ENCODE measurements at regions not wholly inside any gene's neighbourhood (a gene's known extent, or its start where the extent isn't known, plus 50 kb on each side); places are given as distances from the start of the nearest gene placed in this dataset.

GRCh38 chr2:7694076-7694985 is 777.1 kb downstream of the RNF144A start:
- TF ChIP-seq RAD21 (IDR thresholded peaks at IDR 0.05; ENCODE audit: low read depth) = no peak
- no peak for TF ChIP-seq SP1 (IDR thresholded peaks at IDR 0.05; ENCODE audit: low read depth)
- TF ChIP-seq, protein P1, sequence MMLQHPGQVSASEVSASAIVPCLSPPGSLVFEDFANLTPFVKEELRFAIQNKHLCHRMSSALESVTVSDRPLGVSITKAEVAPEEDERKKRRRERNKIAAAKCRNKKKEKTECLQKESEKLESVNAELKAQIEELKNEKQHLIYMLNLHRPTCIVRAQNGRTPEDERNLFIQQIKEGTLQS (IDR thresholded peaks at IDR 0.05) = no peak
- TF ChIP-seq, protein P2, sequence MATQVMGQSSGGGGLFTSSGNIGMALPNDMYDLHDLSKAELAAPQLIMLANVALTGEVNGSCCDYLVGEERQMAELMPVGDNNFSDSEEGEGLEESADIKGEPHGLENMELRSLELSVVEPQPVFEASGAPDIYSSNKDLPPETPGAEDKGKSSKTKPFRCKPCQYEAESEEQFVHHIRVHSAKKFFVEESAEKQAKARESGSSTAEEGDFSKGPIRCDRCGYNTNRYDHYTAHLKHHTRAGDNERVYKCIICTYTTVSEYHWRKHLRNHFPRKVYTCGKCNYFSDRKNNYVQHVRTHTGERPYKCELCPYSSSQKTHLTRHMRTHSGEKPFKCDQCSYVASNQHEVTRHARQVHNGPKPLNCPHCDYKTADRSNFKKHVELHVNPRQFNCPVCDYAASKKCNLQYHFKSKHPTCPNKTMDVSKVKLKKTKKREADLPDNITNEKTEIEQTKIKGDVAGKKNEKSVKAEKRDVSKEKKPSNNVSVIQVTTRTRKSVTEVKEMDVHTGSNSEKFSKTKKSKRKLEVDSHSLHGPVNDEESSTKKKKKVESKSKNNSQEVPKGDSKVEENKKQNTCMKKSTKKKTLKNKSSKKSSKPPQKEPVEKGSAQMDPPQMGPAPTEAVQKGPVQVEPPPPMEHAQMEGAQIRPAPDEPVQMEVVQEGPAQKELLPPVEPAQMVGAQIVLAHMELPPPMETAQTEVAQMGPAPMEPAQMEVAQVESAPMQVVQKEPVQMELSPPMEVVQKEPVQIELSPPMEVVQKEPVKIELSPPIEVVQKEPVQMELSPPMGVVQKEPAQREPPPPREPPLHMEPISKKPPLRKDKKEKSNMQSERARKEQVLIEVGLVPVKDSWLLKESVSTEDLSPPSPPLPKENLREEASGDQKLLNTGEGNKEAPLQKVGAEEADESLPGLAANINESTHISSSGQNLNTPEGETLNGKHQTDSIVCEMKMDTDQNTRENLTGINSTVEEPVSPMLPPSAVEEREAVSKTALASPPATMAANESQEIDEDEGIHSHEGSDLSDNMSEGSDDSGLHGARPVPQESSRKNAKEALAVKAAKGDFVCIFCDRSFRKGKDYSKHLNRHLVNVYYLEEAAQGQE (IDR thresholded peaks at IDR 0.05; ENCODE audit: low read depth) = no peak
- TF ChIP-seq, protein P3, sequence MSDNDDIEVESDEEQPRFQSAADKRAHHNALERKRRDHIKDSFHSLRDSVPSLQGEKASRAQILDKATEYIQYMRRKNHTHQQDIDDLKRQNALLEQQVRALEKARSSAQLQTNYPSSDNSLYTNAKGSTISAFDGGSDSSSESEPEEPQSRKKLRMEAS (IDR thresholded peaks at IDR 0.05) = no peak
- TF ChIP-seq, protein P4, sequence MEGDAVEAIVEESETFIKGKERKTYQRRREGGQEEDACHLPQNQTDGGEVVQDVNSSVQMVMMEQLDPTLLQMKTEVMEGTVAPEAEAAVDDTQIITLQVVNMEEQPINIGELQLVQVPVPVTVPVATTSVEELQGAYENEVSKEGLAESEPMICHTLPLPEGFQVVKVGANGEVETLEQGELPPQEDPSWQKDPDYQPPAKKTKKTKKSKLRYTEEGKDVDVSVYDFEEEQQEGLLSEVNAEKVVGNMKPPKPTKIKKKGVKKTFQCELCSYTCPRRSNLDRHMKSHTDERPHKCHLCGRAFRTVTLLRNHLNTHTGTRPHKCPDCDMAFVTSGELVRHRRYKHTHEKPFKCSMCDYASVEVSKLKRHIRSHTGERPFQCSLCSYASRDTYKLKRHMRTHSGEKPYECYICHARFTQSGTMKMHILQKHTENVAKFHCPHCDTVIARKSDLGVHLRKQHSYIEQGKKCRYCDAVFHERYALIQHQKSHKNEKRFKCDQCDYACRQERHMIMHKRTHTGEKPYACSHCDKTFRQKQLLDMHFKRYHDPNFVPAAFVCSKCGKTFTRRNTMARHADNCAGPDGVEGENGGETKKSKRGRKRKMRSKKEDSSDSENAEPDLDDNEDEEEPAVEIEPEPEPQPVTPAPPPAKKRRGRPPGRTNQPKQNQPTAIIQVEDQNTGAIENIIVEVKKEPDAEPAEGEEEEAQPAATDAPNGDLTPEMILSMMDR (IDR thresholded peaks at IDR 0.05 in 2 of 3, conservative IDR thresholded peaks at IDR 0.05 in 1 of 3; ENCODE audit: borderline replicate concordance in 1 of 3, insufficient read depth in 1 of 3, low read depth in 2 of 3, low read length in 2 of 3) = no peak
- no peak for TF ChIP-seq EZH2 (IDR thresholded peaks at IDR 0.05)
- TF ChIP-seq SIN3A (IDR thresholded peaks at IDR 0.05; ENCODE audit: low read depth) = no peak
